ENCODE measurements at regions not wholly inside any gene's neighbourhood (a gene's known extent, or its start where the extent isn't known, plus 50 kb on each side); places are given as distances from the start of the nearest gene placed in this dataset.
"Not testable (repeated sequence)": the region's sequence is repeated elsewhere in the genome, so short reads cannot be mapped to it uniquely, and the experiment has no call there.

DNA sequence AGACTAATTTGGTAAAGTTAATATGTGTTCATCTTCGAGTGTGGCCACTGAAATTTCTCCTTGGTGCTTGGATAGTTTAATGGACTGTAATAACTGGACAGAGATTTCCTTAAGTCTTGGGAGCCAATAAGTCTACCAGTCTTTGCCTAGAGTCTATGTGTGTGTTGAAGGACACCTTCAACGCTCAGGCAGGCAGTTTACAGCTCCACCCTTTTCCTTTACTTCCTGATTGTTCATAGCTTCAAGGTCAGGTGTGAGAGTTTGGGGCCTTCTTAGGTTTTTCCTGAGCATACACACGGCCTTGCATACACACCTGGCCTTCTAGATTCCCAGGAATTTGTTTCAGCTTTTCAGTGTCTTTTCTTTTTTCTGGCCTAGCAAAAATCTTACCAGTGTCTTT is 355.3 kb upstream of the AMOT start:
- H3K4me3 ChIP-seq (ENCODE audit: low read length): no peak overlapping the region
- DNase-seq: no peak
- CTCF ChIA-PET: no interaction called here
- no peaks in the 10 kb centered on the region for H3K27me3 ChIP-seq (ENCODE audit: insufficient read depth, low read length, poor library complexity, severe bottlenecking)
- H3K36me3 ChIP-seq (ENCODE audit: insufficient read depth, low read length): no peaks in the 10 kb centered on the region
- H3K4me1 ChIP-seq (ENCODE audit: insufficient read depth, low read length): no peaks in the 10 kb centered on the region
- H3K36me3 Mint-ChIP-seq: no peaks in the 10 kb centered on the region
- no peaks in the 10 kb centered on the region for H3K9me3 ChIP-seq (ENCODE audit: low read length)
- H3K4me1 Mint-ChIP-seq: no peaks in the 10 kb centered on the region
- H3K4me3 Mint-ChIP-seq: no peak overlapping the region
- H3K9me3 Mint-ChIP-seq: peaks cover 0 to 4% (median 0%) of the 10 kb centered on the region in 5 donors
- POLR2A ChIA-PET: no interaction called here
- H3K27ac Mint-ChIP-seq: no peak overlapping the region
- no peak overlapping the region for H3K27ac ChIP-seq (ENCODE audit: low read depth, low read length)
- H3K27me3 Mint-ChIP-seq: peaks cover 0 to 3% of the 10 kb centered on the region in 2 donors

- Mint-ChIP-seq H3K27me3 (no peaks in the 10 kb centered on the region), H3K4me1 (no peaks in the 10 kb centered on the region), H3K9me3 (peaks cover 0 to 4% (median 0%) of the 10 kb centered on the region in 5 donors), H3K36me3 (no peaks in the 10 kb centered on the region), H3K4me3 (no peak overlapping the region), H3K27ac (no peak overlapping the region)
- no peak overlapping the region for H3K4me3 ChIP-seq (ENCODE audit: low read length)
- H3K9me3 ChIP-seq (ENCODE audit: low read length): no peaks in the 10 kb centered on the region
- ChIA-PET POLR2A (no interaction called here), CTCF (no interaction called here)
- H3K27ac ChIP-seq (ENCODE audit: low read depth, low read length): no peak overlapping the region
- H3K4me1 ChIP-seq (ENCODE audit: insufficient read depth, low read length): no peaks in the 10 kb centered on the region
- no peaks in the 10 kb centered on the region for H3K27me3 ChIP-seq (ENCODE audit: insufficient read depth, low read length, poor library complexity, severe bottlenecking)
- no peak for DNase-seq
- H3K36me3 ChIP-seq (ENCODE audit: insufficient read depth, low read length): no peaks in the 10 kb centered on the region
Observed at GRCh38 chrX:113192418-113192817, 351.8 kb upstream of the AMOT start.

DNA sequence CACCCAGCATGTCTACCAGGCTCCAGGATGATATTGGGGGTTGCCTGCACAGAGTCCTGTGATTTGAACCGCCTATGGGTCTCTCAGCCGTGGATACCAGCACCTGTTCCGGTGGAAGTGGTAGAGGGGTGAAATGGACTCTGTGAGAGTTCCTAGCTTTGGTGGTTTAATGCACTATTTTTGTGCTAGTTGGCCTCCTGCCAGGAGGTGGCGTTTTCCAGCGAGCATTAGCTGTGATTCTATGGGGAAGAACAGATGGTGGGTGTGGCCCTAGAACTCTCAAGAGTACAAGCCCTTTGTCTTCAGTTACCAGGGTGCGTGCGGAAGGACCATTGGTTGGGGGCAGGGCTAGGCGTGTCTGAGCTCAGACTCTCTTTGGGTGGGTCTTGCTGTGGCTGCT is 316.9 kb upstream of the AMOT start:
- ChIA-PET CTCF (no interaction called here), POLR2A (no interaction called here)
- Histone ChIP-seq H3K27me3 (ENCODE audit: insufficient read depth, low read length, poor library complexity, severe bottlenecking) (no peaks in the 10 kb centered on the region), H3K9me3 (ENCODE audit: low read length) (no peaks in the 10 kb centered on the region), H3K4me3 (ENCODE audit: low read length) (no peak overlapping the region), H3K4me1 (ENCODE audit: insufficient read depth, low read length) (no peaks in the 10 kb centered on the region), H3K36me3 (ENCODE audit: insufficient read depth, low read length) (no peaks in the 10 kb centered on the region), H3K27ac (ENCODE audit: low read depth, low read length) (no peak overlapping the region)
- H3K36me3 Mint-ChIP-seq: no peaks in the 10 kb centered on the region
- H3K4me1 Mint-ChIP-seq: no peaks in the 10 kb centered on the region
- H3K27ac Mint-ChIP-seq: no peak overlapping the region
- H3K4me3 Mint-ChIP-seq: no peak overlapping the region
- H3K27me3 Mint-ChIP-seq: peaks cover 0 to 5% of the 10 kb centered on the region in 2 donors
- peaks cover 0 to 7% (median 2%) of the 10 kb centered on the region in 5 donors for H3K9me3 Mint-ChIP-seq
- no peak for DNase-seq

GRCh38 chrX:113154315-113154714 is 313.7 kb upstream of the AMOT start:
- H3K4me3 Mint-ChIP-seq; H3K4me1 Mint-ChIP-seq; DNase-seq; H3K27ac Mint-ChIP-seq; POLR2A ChIA-PET; H3K9me3 ChIP-seq (ENCODE audit: low read length); H3K27ac ChIP-seq (ENCODE audit: low read depth, low read length); H3K36me3 Mint-ChIP-seq; H3K9me3 Mint-ChIP-seq; CTCF ChIA-PET; H3K4me3 ChIP-seq (ENCODE audit: low read length); H3K4me1 ChIP-seq (ENCODE audit: insufficient read depth, low read length); H3K27me3 ChIP-seq (ENCODE audit: insufficient read depth, low read length, poor library complexity, severe bottlenecking); H3K27me3 Mint-ChIP-seq; H3K36me3 ChIP-seq (ENCODE audit: insufficient read depth, low read length): not testable (repeated sequence)

GRCh38 chrX:113136836-113137235 is 296.2 kb upstream of the AMOT start:
- Mint-ChIP-seq H3K27ac (no peak overlapping the region), H3K4me1 (no peaks in the 10 kb centered on the region), H3K36me3 (no peaks in the 10 kb centered on the region), H3K4me3 (no peak overlapping the region), H3K27me3 (peaks cover 0 to 5% of the 10 kb centered on the region in 2 donors), H3K9me3 (peaks cover 0 to 3% (median 2%) of the 10 kb centered on the region in 5 donors)
- no peaks in the 10 kb centered on the region for H3K36me3 ChIP-seq (ENCODE audit: insufficient read depth, low read length)
- H3K9me3 ChIP-seq (ENCODE audit: low read length): no peaks in the 10 kb centered on the region
- ChIA-PET POLR2A (no interaction called here), CTCF (no interaction called here)
- H3K4me1 ChIP-seq (ENCODE audit: insufficient read depth, low read length): no peaks in the 10 kb centered on the region
- H3K27me3 ChIP-seq (ENCODE audit: insufficient read depth, low read length, poor library complexity, severe bottlenecking): no peaks in the 10 kb centered on the region
- no peak overlapping the region for H3K4me3 ChIP-seq (ENCODE audit: low read length)
- DNase-seq: no peak
- no peak overlapping the region for H3K27ac ChIP-seq (ENCODE audit: low read depth, low read length)

GRCh38 chrX:113133316-113133715 is 292.7 kb upstream of the AMOT start:
- Histone ChIP-seq H3K4me3 (ENCODE audit: low read length) (no peak overlapping the region), H3K9me3 (ENCODE audit: low read length) (no peaks in the 10 kb centered on the region), H3K27me3 (ENCODE audit: insufficient read depth, low read length, poor library complexity, severe bottlenecking) (no peaks in the 10 kb centered on the region), H3K27ac (ENCODE audit: low read depth, low read length) (no peak overlapping the region), H3K36me3 (ENCODE audit: insufficient read depth, low read length) (no peaks in the 10 kb centered on the region), H3K4me1 (ENCODE audit: insufficient read depth, low read length) (no peaks in the 10 kb centered on the region)
- DNase-seq: no peak
- Mint-ChIP-seq H3K36me3 (no peaks in the 10 kb centered on the region), H3K27me3 (peaks cover 0 to 4% of the 10 kb centered on the region in 2 donors), H3K27ac (no peak overlapping the region), H3K4me3 (no peak overlapping the region), H3K4me1 (no peaks in the 10 kb centered on the region), H3K9me3 (peaks cover 0 to 3% (median 2%) of the 10 kb centered on the region in 5 donors)
- POLR2A ChIA-PET: no interaction called here
- CTCF ChIA-PET: no interaction called here

DNA sequence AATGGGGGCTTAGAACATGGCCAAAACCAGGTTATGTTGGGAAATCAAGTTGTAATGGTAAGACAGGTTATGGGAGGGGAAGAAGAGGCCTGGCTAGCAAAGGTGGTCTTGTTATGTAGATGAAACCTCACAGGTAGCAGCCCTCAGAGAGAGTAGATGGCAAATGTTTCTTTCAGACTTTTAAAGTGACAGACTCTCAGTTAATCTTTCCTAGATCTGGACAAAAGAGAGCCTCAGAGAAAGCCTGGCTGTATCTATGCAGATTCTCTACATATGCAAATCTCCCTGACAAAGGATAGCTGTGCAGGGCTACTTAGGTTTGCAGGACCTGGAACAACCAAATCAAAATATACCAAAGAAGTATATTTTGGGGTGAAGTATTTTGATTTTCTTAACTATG is 284.1 kb upstream of the AMOT start:
- peaks cover 0 to 2% (median 0%) of the 10 kb centered on the region in 5 donors for H3K9me3 Mint-ChIP-seq
- H3K36me3 Mint-ChIP-seq: no peaks in the 10 kb centered on the region
- CTCF ChIA-PET: no interaction called here

DNA sequence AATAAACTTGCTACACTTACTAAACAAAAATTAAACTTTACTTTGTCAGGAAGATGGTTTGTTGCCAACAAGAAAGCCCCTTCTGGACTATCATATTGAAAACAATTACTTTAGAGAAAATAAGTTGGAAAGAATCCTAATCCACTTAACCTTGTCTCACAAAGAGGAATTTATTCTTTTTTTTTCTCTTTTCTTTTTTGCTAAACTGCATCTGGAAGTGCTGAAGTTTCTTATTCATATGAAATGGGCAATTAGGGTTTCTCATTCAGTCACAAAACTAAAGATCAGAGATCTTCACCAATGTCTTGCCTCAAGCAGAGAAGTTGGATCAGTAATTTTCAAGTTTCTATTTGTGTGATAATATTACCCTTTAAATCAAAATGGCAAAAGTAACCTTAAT is 234.9 kb upstream of the AMOT start:
- no peaks in the 10 kb centered on the region for H3K4me1 ChIP-seq (ENCODE audit: insufficient read depth, low read length)
- H3K4me1 Mint-ChIP-seq: no peaks in the 10 kb centered on the region
- CTCF ChIA-PET: no interaction called here

More for the DNA sequence above, 284.1 kb upstream of the AMOT start:
- H3K4me1 Mint-ChIP-seq: no peaks in the 10 kb centered on the region
- H3K27me3 Mint-ChIP-seq: no peaks in the 10 kb centered on the region
- H3K4me3 Mint-ChIP-seq: no peak overlapping the region
- Histone ChIP-seq H3K27ac (ENCODE audit: low read depth, low read length) (no peak overlapping the region), H3K4me3 (ENCODE audit: low read length) (no peak overlapping the region), H3K27me3 (ENCODE audit: insufficient read depth, low read length, poor library complexity, severe bottlenecking) (no peaks in the 10 kb centered on the region), H3K9me3 (ENCODE audit: low read length) (no peaks in the 10 kb centered on the region), H3K36me3 (ENCODE audit: insufficient read depth, low read length) (no peaks in the 10 kb centered on the region), H3K4me1 (ENCODE audit: insufficient read depth, low read length) (no peaks in the 10 kb centered on the region)
- DNase-seq: no peak
- no peak overlapping the region for H3K27ac Mint-ChIP-seq
- POLR2A ChIA-PET: no interaction called here

DNA sequence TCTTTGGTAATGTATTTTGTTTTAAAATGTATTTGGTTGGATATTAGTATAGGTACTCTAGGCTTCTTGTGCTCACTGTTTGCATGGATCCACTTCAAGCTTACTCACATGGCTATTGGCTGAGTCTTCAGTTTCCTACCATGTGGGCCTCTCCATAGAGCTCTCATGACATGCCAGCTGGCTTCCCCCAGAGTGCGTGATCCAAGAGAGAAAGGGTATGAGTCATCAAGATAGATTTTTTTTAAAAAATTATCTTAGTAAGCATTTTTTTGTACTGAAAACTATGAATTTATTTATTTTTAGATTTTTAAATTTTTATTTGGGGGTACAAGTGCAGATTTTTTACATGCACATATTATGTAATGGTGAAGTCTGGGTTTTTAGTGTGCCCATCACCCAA is 219.1 kb upstream of the AMOT start:
- H3K4me3 ChIP-seq (ENCODE audit: low read length): no peak overlapping the region
- Mint-ChIP-seq H3K27me3 (no peaks in the 10 kb centered on the region), H3K9me3 (peaks cover 0 to 7% (median 4%) of the 10 kb centered on the region in 5 donors), H3K27ac (no peak overlapping the region), H3K4me3 (no peak overlapping the region), H3K4me1 (no peaks in the 10 kb centered on the region), H3K36me3 (no peaks in the 10 kb centered on the region)
- no peak overlapping the region for H3K27ac ChIP-seq (ENCODE audit: low read depth, low read length)
- POLR2A ChIA-PET: no interaction called here
- H3K27me3 ChIP-seq (ENCODE audit: insufficient read depth, low read length, poor library complexity, severe bottlenecking): no peaks in the 10 kb centered on the region
- no peaks in the 10 kb centered on the region for H3K36me3 ChIP-seq (ENCODE audit: insufficient read depth, low read length)
- CTCF ChIA-PET: no interaction called here
- H3K4me1 ChIP-seq (ENCODE audit: insufficient read depth, low read length): no peaks in the 10 kb centered on the region
- H3K9me3 ChIP-seq (ENCODE audit: low read length): no peaks in the 10 kb centered on the region
- no peak for DNase-seq

More for the DNA sequence above, 234.9 kb upstream of the AMOT start:
- POLR2A ChIA-PET: no interaction called here
- Mint-ChIP-seq H3K4me3 (no peak overlapping the region), H3K9me3 (peaks cover 0 to 5% (median 0%) of the 10 kb centered on the region in 5 donors), H3K27me3 (no peaks in the 10 kb centered on the region), H3K27ac (no peak overlapping the region), H3K36me3 (no peaks in the 10 kb centered on the region)
- Histone ChIP-seq H3K4me3 (ENCODE audit: low read length) (no peak overlapping the region), H3K27ac (ENCODE audit: low read depth, low read length) (no peak overlapping the region), H3K36me3 (ENCODE audit: insufficient read depth, low read length) (no peaks in the 10 kb centered on the region), H3K27me3 (ENCODE audit: insufficient read depth, low read length, poor library complexity, severe bottlenecking) (no peaks in the 10 kb centered on the region), H3K9me3 (ENCODE audit: low read length) (no peaks in the 10 kb centered on the region)
- no peak for DNase-seq
